ENCODE measurements at regions not wholly inside any gene's neighbourhood (a gene's known extent, or its start where the extent isn't known, plus 50 kb on each side); places are given as distances from the start of the nearest gene placed in this dataset.

GRCh38 chr4:52201715-52202114 is 150.6 kb downstream of the SPATA18 start:
- TF ChIP-seq CTCF (IDR thresholded peaks at IDR 0.05 in 4 of 5, conservative IDR thresholded peaks at IDR 0.05 in 1 of 5) (no peak), POLR2A (IDR thresholded peaks at IDR 0.05) (no peak)
